22Rv1 (cell line): ENCODE measurements at regions not wholly inside any gene's neighbourhood (a gene's known extent, or its start where the extent isn't known, plus 50 kb on each side); places are given as distances from the start of the nearest gene placed in this dataset.

Experiments used
- H3K27ac ChIP-seq: fragments of 450-650 bp; 2 replicates; pipeline ENCODE4 v1.5.1; 2017
- ZFX ChIP-seq: fragments of 450-650 bp; IDR thresholded peaks from 2 replicates; pipeline ENCODE4 v1.6.1; 2017; ENCODE audit warnings: antibody characterized with exemption, borderline replicate concordance
- TF ChIP-seq, protein P1 (sequence below): fragments of 450-650 bp; IDR thresholded peaks from 2 replicates; pipeline ENCODE4 v1.5.1; 2017; ENCODE audit warnings: mild to moderate bottlenecking

DNA sequence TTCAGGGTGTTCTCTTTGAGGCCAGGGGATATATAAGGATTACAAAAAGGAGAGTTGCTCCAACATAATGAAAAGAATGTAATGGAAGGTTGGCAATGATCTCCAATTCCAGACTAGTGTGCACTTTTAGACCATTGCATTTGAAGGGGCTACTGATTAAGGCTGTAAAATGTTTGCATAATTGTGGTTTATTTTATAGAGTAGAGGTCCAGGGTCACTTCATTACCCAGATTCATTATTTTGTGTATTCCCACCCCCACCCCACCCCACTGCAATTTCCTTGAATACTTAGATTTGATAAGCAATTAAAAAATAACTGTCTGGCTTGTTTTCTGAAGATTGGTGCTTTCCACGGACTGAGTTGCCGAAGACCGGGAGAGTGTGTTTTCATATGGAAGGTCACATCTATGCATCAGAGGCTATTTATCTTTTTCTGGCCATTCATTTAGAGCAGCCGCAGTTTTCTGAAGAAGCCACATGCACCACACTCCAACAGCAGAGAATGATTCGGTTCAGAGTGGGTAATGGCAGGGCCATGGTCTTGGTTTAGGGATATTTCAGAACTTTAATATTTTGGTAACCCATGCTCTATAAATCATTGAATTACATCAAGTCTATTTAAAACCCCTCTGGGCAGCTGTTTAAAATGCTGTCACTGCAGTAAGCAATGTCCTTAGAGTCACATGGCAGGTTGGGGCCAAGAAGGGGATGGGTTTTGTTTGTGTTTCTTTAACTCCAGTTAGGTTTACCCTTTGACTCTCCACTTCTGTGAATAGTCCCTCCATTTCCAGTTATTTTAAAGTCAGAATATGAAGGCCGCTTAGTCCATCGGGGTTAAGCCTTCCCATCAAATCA lies 94.6 kb downstream of the TMEM30B start:
- TF ChIP-seq ZFX: no peak
- TF ChIP-seq, protein P1, sequence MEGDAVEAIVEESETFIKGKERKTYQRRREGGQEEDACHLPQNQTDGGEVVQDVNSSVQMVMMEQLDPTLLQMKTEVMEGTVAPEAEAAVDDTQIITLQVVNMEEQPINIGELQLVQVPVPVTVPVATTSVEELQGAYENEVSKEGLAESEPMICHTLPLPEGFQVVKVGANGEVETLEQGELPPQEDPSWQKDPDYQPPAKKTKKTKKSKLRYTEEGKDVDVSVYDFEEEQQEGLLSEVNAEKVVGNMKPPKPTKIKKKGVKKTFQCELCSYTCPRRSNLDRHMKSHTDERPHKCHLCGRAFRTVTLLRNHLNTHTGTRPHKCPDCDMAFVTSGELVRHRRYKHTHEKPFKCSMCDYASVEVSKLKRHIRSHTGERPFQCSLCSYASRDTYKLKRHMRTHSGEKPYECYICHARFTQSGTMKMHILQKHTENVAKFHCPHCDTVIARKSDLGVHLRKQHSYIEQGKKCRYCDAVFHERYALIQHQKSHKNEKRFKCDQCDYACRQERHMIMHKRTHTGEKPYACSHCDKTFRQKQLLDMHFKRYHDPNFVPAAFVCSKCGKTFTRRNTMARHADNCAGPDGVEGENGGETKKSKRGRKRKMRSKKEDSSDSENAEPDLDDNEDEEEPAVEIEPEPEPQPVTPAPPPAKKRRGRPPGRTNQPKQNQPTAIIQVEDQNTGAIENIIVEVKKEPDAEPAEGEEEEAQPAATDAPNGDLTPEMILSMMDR: no peak
- no peak overlapping the region for H3K27ac ChIP-seq

DNA sequence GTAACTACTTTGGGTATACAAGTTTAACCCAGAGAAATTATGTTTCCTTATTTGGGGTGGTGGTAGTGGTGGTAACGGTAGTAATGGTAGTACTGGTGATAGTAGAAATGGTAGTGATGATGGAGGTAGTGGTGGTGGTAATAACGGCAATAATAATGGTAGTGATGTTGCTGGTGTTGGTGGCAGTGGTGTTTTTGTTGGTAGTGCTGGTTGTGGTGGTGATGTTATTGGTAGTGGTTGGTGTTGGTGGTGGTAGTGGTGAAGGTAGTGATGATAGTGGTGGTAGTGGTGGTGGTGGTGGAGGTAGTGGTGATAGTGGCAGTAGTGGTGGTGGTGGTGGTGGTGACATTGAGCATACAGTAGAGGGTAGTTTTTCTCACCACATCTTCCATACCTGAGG lies 95.6 kb downstream of the TMEM30B start:
- TF ChIP-seq ZFX: no peak
- TF ChIP-seq, protein P1: no peak
- H3K27ac ChIP-seq: no peak overlapping the region

- no peak overlapping the region for H3K27ac ChIP-seq
These were observed 97.0 kb downstream of the TMEM30B start for GRCh38 chr14:61184112-61184511.

GRCh38 chr14:61183196-61183885 lies 97.8 kb downstream of the TMEM30B start:
- no peak overlapping the region for H3K27ac ChIP-seq

More at GRCh38 chr14:61184112-61184511, 97.0 kb downstream of the TMEM30B start:
- TF ChIP-seq, protein P1: no peak
- no peak for TF ChIP-seq ZFX

DNA sequence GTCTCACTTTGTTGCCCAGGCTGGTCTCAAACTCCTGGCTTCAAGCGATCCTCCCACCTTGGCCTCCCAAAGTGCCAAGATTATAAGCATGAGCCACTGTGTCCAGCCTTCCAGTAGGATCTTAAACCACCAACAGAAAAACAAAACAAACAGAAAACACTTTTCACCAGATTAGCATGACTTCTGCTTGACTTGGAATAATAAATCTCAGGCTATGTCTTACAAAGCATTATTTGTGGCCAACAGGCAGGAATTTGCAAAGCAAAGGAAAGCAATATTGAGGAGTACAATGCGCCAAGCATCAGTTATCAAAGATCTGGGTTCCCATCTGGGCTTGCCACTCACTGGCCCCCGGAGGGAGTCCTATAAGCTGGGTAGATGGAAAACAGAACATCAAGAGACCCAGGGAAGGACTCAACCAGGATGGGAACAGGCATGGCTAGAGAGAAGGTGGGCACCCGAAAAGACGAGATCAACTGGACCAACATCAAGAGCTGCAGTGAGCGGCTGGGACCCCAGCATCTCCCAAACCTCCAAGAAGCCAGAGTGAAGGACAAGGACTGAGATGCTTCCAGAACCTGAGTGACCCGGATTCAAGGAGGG lies 101.2 kb downstream of the TMEM30B start:
- H3K27ac ChIP-seq: no peak overlapping the region
- no peak for TF ChIP-seq ZFX
- TF ChIP-seq, protein P1: no peak

More at GRCh38 chr14:61183196-61183885, 97.8 kb downstream of the TMEM30B start:
- TF ChIP-seq, protein P1: no peak
- no peak for TF ChIP-seq ZFX

GRCh38 chr14:61179061-61179690 lies 102.0 kb downstream of the TMEM30B start:
- H3K27ac ChIP-seq: no peak overlapping the region

More at GRCh38 chr14:61179061-61179690, 102.0 kb downstream of the TMEM30B start:
- TF ChIP-seq ZFX: no peak
- TF ChIP-seq, protein P1: no peak
